SIG-M5 treated with dmso at 0.1 percent for 504 hours (cell line): ENCODE measurements at regions not wholly inside any gene's neighbourhood (a gene's known extent, or its start where the extent isn't known, plus 50 kb on each side); places are given as distances from the start of the nearest gene placed in this dataset.

Source experiments
- DNase-seq: peaks from one replicate; lab custom pipeline; 2025; ENCODE audit not compliant: unreplicated experiment; lab: John Stamatoyannopoulos, UW

- DNase-seq, result no peak
These were observed 53.0 kb upstream of the KLF4 start for GRCh38 chr9:107542411-107543157.

- no peak for DNase-seq
These were observed 52.0 kb upstream of the KLF4 start for GRCh38 chr9:107541523-107541922.

GRCh38 chr9:107540164-107540561, 50.6 kb upstream of the KLF4 start:
- no peak for DNase-seq

GRCh38 chr9:107539427-107540163, 50.0 kb upstream of the KLF4 start:
- peak; percentile 28 for DNase-seq
